ENCODE measurements at regions not wholly inside any gene's neighbourhood (a gene's known extent, or its start where the extent isn't known, plus 50 kb on each side); places are given as distances from the start of the nearest gene placed in this dataset.

- TF ChIP-seq CTCF (IDR thresholded peaks at IDR 0.05) (no peak), EZH2 (IDR thresholded peaks at IDR 0.05; ENCODE audit: borderline replicate concordance, insufficient read depth, low read depth, low read length, poor library complexity, severe bottlenecking) (no peak)
Measured at GRCh38 chr2:58569475-58570185, 328.5 kb upstream of the FANCL start.
